Breast epithelium (tissue), 3 donors: ENCODE measurements at regions not wholly inside any gene's neighbourhood (a gene's known extent, or its start where the extent isn't known, plus 50 kb on each side); places are given as distances from the start of the nearest gene placed in this dataset.

Experiments
- CTCF ChIP-seq, 3 donors: fragments of 450-650 bp; IDR thresholded peaks; one replicate each; pipeline ENCODE4 v1.5.1; 2016 to 2017; ENCODE audit warnings: antibody characterized with exemption in 3 of 3, mild to moderate bottlenecking in 3 of 3, moderate library complexity in 3 of 3
- POLR2A ChIP-seq: fragments of 450-650 bp; IDR thresholded peaks from one replicate; pipeline ENCODE4 v1.6.1; 2016; ENCODE audit warnings: antibody characterized with exemption, mild to moderate bottlenecking, moderate library complexity
- POLR2AphosphoS5 ChIP-seq, 3 donors: sonication (generic); formaldehyde crosslinking; IDR thresholded peaks; one replicate each; pipeline ENCODE4 v1.6.1; 2017; ENCODE audit warnings: antibody characterized with exemption in 3 of 3

- TF ChIP-seq CTCF (IDR thresholded peaks at IDR 0.05) (no peak), POLR2AphosphoS5 (IDR thresholded peaks at IDR 0.05) (no peak), POLR2A (no peak)
These were observed 75.5 kb upstream of the ADGRE5 start for GRCh38 chr19:14305706-14306105.
